Astrocyte (in vitro differentiated cells and primary cell): ENCODE measurements at regions not wholly inside any gene's neighbourhood (a gene's known extent, or its start where the extent isn't known, plus 50 kb on each side); places are given as distances from the start of the nearest gene placed in this dataset.

Experiments
- CTCF ChIP-seq: IDR thresholded peaks from 2 replicates; pipeline ENCODE4 v1.5.1; 2011; ENCODE audit warnings: low read depth, mild to moderate bottlenecking, inconsistent platforms, low read length, moderate library complexity; ENCODE audit not compliant: insufficient read depth
- EZH2 ChIP-seq: IDR thresholded peaks from 2 replicates; pipeline ENCODE4 v1.6.1; 2012; ENCODE audit warnings: mild to moderate bottlenecking, low read length, inconsistent platforms; ENCODE audit not compliant: insufficient read depth

- TF ChIP-seq EZH2 (no peak), CTCF (no peak)
Observed at GRCh38 chr10:117750616-117751015, 208.1 kb downstream of the EMX2 start.
